ENCODE measurements at regions not wholly inside any gene's neighbourhood (a gene's known extent, or its start where the extent isn't known, plus 50 kb on each side); places are given as distances from the start of the nearest gene placed in this dataset.

DNA sequence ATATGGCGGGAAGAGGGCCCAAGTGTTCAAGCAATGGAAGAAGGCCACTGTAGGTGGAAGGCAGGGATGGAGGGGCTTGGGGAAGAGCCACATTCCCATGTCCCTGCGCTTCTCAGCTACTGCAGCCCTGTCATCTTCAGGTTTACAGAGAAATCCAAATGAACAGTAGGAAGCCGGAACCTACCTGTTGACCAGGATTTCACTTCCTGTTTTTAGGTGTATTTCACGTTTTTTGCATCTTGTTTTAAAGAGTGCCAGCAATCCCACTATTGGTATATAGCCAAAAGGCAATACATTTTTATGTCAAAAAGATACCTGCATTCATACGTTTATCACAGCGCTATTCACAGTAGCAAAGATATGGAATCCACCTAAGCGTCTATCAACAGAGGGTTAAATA is 159.2 kb downstream of the SLC35B3 start:
- DNase-seq (ENCODE audit: low read depth in 2 of 2), result no peak

DNA sequence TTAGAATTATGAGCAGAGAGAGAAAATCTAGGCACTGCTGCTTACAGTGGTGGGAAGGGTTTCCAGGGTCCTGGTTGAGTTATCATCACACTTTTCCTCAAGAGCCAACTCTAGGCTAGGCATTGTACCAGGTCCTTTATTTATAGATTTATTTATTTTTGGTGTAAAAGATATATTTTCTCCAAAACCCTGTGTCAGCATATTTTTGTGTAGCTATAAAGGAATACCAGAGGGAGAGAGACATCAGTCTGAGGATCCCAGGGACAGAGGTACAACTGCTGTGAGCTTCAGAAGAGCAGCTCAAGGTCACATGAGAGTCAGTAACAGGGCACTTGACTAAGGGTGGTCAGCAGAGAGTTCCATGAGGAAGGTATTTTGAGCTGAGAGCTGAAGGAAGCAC is 159.7 kb downstream of the SLC35B3 start:
- DNase-seq (ENCODE audit: low read depth in 2 of 2), result no peak

DNA sequence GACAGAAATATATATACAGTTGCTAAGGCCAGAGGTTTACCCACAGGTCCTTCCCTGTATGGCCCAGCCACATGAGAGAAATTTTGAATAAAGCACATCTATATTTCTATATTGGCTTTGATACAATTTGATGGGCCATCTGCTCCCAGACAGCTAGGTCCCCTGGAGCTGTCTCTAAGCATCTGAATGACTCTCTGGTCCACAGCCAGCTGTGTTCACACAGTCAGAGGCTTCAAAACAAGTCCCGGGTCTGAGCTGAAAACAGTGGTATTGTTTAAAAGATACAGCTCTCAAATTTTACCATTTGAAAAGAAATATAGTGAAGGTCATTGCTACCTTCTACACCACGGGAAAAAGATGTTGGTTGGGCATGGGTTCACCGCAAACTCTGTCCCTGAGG is 161.1 kb downstream of the SLC35B3 start:
- no peak for DNase-seq (ENCODE audit: low read depth in 2 of 2)

DNA sequence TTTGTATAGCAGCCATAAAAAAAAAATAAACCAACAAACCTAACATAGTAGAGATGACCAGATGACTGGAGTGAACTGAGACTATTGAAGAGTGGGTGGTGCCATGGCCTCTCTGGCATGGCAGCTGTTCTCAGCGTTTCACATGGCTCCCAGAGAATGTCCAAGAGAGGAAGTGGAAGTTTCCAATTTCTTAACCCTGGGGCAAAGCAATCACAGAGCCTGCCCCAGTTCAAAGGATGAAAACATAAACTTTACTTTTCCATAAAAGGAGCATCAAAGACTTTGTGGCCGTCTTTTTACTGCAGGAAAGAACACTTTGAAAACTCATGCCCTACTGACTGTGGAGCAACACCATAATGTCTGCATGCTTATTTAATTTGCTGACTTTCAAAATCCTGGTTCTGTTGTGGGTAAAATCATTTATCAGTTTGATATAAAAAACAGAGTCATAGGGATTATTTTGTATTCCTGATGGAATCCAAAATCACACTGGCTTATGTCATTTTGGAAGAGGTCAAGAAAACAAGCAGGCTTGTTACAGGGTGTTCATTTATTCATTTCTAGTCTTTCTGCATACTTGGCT is 165.4 kb downstream of the SLC35B3 start:
- DNase-seq (ENCODE audit: low read depth in 2 of 2), result no peak

DNA sequence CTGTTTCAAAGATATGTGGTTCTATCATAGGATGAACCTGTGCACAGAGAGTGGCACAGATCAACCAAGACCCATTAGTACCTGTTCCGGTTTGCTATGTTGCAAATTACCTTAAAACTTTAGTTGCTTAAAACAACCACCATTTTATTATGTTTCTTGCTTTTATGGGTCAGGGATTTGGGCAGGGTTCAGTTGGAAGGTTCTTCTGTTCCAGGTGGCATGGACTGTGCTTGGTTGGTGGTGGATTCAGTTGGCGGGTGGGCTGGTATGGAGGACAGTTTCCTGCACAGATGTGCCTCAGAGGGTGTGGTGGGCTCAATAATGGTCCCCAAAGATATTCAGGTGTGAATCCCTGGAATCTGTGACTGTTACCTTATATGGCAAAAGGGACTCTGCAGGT is 166.3 kb downstream of the SLC35B3 start:
- DNase-seq (ENCODE audit: low read depth in 2 of 2), result no peak

DNA sequence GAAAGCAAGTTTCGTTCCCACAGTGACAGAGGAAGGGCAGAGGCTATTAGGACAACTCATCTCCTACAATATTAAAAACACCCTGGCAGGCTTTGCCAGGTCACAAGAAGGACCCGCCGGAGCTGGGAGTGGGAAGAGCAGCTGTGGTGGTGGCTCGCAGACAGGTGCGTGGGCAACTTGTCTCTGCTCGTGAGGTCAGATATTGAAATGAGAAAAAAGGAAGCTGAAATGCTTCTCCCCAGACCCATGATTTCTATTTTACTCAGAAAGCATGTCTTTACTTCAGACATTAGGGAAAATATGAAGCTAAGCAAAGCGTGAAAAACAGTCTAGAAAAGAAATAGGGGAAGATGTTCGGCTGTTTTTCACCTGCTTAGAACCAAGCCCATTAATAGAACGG is 166.3 kb upstream of the EEF1E1 start:
- no peak for DNase-seq (ENCODE audit: low read depth in 2 of 2)

DNA sequence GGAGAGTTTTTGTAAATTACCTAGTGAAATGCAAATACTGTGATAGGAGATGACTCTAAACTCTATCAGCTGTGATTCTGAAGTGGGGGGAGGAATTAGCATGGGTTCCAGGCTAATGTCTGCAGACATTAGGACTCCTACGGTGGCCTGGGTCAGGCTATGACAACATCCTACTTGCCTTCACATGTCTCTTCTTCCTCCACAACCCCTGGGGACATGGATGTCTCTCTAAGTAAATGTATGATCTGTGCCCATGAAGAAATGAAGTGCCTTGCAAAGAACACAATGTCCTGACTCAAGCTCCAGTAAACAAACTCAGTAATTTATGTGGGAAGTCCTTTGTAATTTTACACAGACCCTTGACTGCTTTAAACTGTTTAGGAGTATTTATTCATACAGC is 165.8 kb upstream of the EEF1E1 start:
- DNase-seq (ENCODE audit: low read depth in 2 of 2), result no peak

DNA sequence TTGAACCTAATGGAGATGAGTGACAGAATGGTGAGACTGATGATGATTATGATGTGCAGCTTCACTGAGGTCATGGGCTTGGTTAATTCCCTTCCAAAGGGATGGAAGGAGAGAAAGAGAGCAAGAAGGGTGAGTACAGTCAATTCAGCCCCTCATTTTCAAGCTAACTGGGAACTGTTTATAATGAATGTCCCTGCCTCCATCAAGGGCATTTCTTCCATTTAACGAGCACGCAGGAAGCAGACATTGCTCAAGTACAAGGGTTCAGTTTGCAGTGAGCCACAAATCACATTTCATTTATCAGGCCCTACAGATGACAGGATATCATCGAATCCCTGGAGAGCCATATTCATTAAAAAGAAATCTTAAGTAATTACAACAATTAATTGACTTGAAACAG is 158.3 kb upstream of the EEF1E1 start:
- no peak for DNase-seq (ENCODE audit: low read depth in 2 of 2)

DNA sequence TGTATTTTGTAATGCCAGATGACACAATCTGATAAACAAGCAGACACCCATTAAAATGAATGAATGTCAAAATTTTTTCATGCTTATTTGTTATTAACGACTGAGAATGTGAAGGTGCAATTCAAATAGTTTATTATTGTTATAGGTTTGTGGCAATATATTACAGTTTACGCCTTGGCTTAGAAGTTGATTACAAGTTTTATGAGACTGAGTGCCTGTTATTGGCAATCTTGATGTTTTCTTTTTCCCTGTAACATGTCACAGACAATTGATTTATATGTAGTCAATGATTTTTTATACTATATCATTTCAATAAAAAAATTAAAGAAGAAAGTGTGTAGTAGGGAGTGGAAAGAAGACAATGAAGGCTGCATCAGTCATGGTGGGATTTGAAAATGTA is 144.1 kb upstream of the EEF1E1 start:
- no peak for DNase-seq (ENCODE audit: low read depth in 2 of 2)

DNA sequence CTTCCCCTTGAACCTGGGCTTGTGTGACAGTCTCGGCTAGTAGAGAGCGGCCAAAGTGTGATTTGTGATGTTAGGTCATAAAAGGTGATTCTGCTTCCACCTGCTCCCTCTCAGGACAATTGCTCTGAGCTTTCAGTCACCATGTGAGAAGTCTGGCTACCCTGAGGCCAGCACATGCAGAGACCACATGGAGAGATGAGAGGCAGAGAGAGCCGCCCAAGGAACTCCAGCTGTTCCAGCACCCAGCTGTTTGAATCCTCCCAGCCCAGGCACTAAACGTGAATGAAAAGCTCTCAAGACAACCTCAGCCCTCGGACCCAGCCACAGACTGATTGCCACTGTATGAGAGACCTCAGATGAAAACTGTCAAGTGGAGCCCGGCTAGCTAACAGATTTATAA is 143.4 kb upstream of the EEF1E1 start:
- DNase-seq (ENCODE audit: low read depth in 2 of 2), result no peak

DNA sequence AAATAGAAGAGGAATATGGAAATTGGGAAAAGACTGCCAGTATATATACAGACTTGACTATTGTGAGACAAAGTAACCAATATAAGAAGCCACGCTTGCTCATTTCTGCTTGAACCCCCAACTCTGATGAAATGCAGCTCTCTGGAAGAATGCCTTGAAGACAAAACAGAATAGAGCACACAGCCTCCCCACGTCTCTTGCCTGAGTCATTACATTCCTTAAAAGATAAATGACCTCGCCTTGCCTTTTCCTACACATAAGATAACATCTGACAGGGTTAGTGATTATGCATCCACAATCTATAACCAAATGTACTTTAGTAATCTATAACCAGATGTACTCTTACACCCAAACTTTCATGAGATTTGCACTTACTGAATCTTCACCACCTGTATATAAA is 141.1 kb upstream of the EEF1E1 start:
- no peak for DNase-seq (ENCODE audit: low read depth in 2 of 2)

DNA sequence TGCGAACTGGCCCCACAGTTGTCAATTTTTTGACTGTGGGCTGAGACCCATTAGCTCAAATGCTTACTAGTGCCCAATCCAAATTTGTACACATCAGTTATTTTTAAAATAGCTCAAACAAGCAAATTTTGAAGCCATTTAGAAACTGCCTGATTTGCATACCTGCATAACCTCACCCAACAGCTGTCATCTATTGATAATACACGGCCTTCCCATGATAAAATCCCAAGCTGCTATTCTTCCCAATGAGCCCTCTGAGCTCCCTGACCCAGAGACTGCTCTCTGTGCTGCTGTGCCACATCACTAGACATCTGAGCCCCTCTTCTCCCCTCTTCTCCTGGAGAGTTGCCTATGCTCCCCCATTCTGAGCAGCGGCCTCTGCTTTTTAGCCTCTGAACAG is 140.5 kb upstream of the EEF1E1 start:
- no peak for DNase-seq (ENCODE audit: low read depth in 2 of 2)

DNA sequence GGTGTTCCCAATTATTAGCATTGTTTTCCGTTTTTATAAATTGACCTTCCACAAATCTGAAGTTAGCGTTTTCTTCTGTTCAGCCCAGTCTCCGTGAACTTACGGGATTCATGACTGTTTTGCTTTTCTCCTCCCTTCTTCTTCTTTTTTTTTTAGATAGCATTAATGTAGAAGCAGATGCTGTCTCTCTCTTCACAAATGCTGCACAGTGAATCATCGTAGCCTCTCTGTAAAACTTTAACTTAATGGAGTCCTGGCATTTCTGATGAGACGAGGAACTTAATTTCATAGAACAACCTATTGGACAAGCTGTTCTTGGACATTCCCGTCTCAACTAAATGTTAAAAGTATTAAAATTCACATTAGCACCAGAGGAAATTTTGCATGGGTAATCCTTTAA is 138.0 kb upstream of the EEF1E1 start:
- no peak for DNase-seq (ENCODE audit: low read depth in 2 of 2)

DNA sequence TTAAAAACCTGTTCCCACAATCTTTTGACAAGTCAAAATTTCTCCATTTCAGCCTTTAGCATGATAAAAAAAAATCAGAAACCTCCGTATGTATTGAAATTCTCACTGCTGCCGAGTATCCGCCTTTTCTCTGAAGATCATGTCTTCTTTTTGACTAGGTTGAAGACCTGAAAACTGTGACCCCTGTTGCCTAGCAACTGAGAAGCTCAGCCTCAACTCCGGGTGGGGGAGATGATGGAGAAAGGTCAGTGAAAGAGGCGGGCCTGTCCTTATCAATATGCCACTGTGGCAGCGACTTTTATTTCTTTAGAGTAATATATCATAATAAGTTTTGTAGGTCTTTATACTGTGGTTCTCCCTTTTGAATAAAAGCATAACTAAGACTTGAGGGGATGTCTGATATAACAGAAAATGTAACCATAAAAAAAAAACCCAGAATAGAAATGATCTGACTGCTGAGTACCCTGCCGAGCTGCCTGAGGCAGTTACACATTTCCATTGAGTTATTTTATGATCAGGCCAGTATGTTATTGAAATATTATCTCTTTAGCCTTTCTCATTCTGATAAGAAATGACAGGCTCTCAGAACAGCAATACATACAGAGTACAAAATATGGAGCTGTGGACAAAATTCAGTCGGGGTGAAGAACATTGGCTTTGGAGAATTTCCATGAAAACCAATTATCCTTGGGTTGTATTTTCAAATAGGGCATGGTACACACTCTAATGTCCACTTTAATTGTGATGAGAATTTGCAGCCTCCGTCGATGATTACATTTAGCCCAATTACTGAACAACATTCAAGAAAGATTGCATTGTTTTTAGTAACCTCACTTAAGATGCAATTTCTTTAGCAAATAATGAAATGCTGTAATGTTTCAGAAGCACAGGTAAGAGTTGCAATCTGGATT is 136.7 kb upstream of the EEF1E1 start:
- DNase-seq (ENCODE audit: low read depth in 2 of 2), result no peak

DNA sequence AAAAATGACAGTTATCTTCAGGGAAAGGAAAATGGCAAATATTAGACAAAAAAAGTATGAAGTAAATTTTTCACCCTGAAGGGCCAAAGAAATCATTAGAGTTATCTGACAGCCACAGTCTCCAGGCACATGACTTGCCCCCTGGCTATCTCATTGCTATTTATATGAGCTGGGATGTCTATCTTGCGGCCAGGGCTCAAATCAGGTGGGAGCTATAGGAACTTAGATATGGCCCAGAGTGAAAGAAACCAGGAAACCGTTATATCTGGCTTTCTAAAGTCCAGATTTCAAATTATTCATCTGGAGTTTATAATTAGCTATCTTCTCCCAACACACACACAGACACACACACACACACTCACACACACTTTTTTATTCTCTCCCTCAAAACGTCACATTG is 135.3 kb upstream of the EEF1E1 start:
- no peak for DNase-seq (ENCODE audit: low read depth in 2 of 2)

DNA sequence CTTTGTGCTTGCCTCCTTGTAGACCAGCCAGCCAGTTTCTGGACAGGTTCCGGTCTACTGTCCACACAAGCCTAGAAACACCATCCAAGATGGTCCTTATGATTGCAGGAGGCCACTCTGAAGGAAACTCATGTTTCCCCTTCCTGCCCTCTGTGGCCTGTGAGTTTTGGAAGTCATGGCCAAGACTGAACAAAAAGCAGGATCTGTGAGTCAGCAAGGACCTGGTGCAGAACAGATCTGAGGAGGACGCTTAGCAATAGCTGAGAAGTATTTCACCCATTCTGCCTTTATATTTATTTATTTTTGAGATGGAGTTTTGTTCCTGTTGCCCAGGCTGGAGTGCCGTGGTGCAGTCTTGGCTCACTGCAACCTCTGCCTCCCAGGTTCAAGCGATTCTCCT is 134.6 kb upstream of the EEF1E1 start:
- DNase-seq (ENCODE audit: low read depth in 2 of 2), result no peak

DNA sequence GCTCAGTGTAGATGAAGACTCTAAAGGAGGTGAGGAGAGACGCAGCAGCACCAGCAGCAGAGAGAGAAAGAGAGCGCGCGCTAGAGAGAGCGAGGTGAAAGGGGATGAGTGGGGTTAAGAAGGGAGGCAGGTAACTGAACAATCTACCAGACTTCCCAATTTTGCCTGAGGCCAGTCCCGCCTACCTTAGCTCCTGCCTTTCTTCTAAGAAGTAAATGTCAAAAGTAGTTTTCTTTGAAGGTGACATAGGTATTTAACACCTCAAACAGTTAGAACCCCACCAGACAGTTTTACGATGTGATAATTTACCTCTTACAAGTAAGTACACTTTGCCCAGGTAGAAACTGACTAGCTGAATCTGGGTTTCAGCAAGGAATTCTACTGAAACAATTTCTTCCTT is 132.0 kb upstream of the EEF1E1 start:
- no peak for DNase-seq (ENCODE audit: low read depth in 2 of 2)

DNA sequence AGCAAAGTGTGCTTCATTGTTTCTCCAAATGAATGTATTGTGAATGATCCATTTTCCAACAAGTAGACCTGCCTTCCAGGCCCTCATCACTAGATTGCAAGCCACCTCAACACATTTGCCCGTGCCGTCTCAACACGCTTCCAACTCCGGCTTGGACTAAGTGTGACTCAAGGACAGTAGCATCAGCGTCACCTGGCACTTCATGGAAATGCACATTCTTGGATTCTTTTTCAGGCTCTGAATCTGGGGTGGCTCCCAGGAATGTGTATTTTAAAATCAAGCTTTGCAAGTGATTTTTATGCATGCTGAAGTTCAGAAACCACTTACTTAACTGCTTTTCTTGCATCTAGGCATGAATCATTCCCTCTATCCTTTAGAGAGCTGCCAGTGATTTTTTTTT is 129.6 kb upstream of the EEF1E1 start:
- no peak for DNase-seq (ENCODE audit: low read depth in 2 of 2)

DNA sequence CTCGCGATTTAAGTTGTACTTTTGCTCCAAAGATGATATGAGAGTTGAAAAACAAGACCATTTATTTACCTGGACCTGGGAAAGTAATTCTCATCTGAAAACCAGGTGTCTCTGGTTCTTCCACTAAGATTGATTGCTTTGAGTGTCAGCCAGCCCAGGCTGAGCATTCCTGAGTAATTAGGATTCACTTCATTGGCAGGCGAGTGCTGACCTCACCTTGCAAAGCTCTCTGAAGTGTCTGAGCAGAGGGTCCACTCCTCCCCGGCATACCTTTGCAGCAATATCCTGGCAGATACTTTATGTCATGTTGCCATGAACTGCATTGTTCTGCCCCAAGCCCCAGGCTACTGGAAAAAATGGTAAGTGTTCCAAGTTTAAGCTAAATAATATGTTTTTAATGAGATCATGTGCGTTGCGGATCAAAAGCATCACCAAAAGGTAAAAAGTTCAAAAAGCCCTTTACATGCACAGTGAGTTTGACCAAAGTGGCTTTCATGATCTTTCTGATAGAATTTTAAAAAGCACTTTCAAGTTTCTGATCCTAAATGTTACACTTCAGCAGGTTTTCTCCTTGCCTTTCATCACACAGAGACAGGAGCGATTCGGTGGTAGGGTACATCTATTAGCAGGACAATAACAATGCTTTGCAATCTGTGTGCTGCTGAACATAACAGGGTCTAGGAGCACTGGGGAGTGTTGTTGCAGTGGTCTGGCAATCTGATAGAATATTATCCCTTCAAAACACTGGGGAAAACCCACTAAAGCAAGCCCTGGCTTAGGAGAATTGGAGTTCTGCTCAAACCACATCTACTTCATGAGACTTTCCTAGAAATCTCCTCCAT is 127.8 kb upstream of the EEF1E1 start:
- DNase-seq (ENCODE audit: low read depth in 2 of 2), result no peak

DNA sequence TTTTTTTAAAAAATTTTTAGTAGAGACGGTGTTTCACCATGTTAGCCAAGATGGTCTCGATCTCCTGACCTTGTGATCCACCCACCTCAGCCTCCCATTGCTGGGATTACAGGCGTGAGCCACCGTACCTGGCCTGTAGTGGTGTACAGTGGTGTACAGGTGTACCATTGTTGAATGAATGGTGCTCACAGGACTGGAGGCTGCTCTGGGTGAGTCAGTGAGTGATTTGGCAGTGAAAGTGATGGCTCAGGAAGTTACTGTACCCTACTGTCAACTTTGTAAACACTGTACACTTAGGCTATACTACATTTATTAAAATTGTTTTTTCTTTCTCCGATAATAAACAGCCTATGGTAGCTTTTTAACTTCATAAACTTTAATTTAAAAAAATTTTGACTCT is 122.8 kb upstream of the EEF1E1 start:
- DNase-seq (ENCODE audit: low read depth in 2 of 2), result no peak

DNA sequence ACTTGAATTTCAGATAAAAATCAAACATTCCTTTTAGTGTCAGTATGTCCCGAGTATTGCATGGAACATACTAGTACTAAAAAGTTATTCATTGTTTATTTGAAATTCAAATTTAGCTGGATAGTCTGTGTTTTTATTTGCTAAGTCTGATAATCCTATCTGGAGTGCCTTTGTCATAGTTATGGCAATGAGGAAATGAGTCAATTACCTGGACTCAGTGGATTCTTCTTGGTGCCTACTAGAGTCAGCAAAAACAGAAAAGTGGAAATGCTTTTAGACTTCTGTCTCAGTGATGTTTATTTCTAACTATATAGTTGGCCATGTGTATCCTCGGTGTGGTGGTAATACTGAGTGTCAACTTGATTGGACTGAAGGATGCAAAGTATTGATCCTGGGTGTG is 121.3 kb upstream of the EEF1E1 start:
- no peak for DNase-seq (ENCODE audit: low read depth in 2 of 2)

DNA sequence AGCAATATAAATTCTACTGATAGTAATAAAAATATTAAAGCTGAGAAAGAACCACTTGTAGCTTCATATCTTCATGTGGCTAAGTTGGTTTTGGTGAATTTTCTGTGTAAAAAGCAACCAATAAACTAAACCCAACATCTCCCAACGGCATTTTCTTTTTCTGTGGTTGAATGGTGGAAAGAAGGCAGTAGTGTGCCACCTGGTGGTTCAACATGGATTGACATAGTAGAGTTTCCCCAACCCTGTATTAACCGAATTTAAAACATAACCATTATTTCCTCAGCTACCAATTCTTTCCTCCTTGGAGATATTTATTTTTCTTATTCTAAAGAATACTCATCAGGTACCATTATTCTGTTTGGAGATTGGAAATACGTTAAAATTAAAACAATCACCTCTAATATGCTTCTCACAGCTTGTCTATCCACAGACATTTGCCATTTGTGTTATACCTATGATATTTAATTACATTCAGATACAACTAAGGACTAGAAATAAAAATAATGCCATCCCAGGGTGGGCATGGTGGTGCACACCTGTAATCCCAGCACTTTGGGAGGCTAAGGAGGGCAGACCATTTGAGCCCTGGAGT is 117.1 kb upstream of the EEF1E1 start:
- DNase-seq (ENCODE audit: low read depth in 2 of 2), result peak in 1 of 2 donors; percentile 32

Data from stimulated activated CD4-positive, alpha-beta T cell treated with anti-CD3 and anti-CD28 coated beads, Interleukin-1b, Interleukin-23, amount 100 ng/mL, for 4 hours (primary cell).